NCI-H128 (cell line): ENCODE measurements at regions not wholly inside any gene's neighbourhood (a gene's known extent, or its start where the extent isn't known, plus 50 kb on each side); places are given as distances from the start of the nearest gene placed in this dataset.
A peak's percentile ranks its signal among the peaks of the same experiment; 100 is the strongest.
"Not testable (repeated sequence)": the region's sequence is repeated elsewhere in the genome, so short reads cannot be mapped to it uniquely, and the experiment has no call there.

Experiments used
- DNase-seq: peaks from one replicate; lab custom pipeline; 2025; ENCODE audit not compliant: unreplicated experiment; lab: John Stamatoyannopoulos, UW

GRCh38 chr2:147330925-147331324 is 513.9 kb upstream of the ACVR2A start:
- no peak for DNase-seq

- DNase-seq, result no peak
Observed at GRCh38 chr2:147327613-147328012, 517.2 kb upstream of the ACVR2A start.

- no peak for DNase-seq
Observed at GRCh38 chr2:147325990-147326389, 518.8 kb upstream of the ACVR2A start.

- no peak for DNase-seq
Observed at GRCh38 chr2:147320146-147320545, 524.7 kb upstream of the ACVR2A start.

GRCh38 chr2:147311058-147311430 is 533.8 kb upstream of the ACVR2A start:
- DNase-seq, result no peak

- no peak for DNase-seq
Observed at GRCh38 chr2:147310335-147311057, 534.3 kb upstream of the ACVR2A start.

- DNase-seq, result no peak
Observed at GRCh38 chr2:147297820-147298219, 547.0 kb upstream of the ACVR2A start.

- DNase-seq, result no peak
Observed at GRCh38 chr2:147294825-147295392, 549.9 kb upstream of the ACVR2A start.

GRCh38 chr2:147293991-147294824 is 550.6 kb upstream of the ACVR2A start:
- no peak for DNase-seq

GRCh38 chr2:147288131-147288530 is 556.7 kb upstream of the ACVR2A start:
- DNase-seq, result no peak

- no peak for DNase-seq
Observed at GRCh38 chr2:147275943-147276342, 568.9 kb upstream of the ACVR2A start.

- DNase-seq, result no peak
Observed at GRCh38 chr2:147273628-147274027, 571.2 kb upstream of the ACVR2A start.

GRCh38 chr2:147273106-147273505 is 571.7 kb upstream of the ACVR2A start:
- no peak for DNase-seq

GRCh38 chr2:147269581-147269980 is 575.2 kb upstream of the ACVR2A start:
- DNase-seq, result not testable (repeated sequence)

GRCh38 chr2:147260241-147260640 is 584.6 kb upstream of the ACVR2A start:
- no peak for DNase-seq

GRCh38 chr2:147255812-147256211 is 589.0 kb upstream of the ACVR2A start:
- no peak for DNase-seq

GRCh38 chr2:147250652-147251356 is 594.0 kb upstream of the ACVR2A start:
- no peak for DNase-seq

- no peak for DNase-seq
Observed at GRCh38 chr2:147247749-147248148, 597.1 kb upstream of the ACVR2A start.

- DNase-seq, result no peak
Observed at GRCh38 chr2:147242445-147242844, 602.4 kb upstream of the ACVR2A start.

- no peak for DNase-seq
Observed at GRCh38 chr2:147236601-147237000, 608.2 kb upstream of the ACVR2A start.

GRCh38 chr2:147232225-147232669 is 612.6 kb upstream of the ACVR2A start:
- peak; percentile 16 for DNase-seq
